ENCODE measurements at regions not wholly inside any gene's neighbourhood (a gene's known extent, or its start where the extent isn't known, plus 50 kb on each side); places are given as distances from the start of the nearest gene placed in this dataset.

GRCh38 chr6:11908436-11909105, 103.5 kb upstream of the HIVEP1 start:
- no peak for DNase-seq
- H3K27ac ChIP-seq, result no peak overlapping the region
- no peaks in the 10 kb centered on the region for H3K36me3 ChIP-seq
- no peaks in the 10 kb centered on the region for H3K4me1 ChIP-seq
- H3K27me3 ChIP-seq, result no peaks in the 10 kb centered on the region
- intact Hi-C loops (cut with DNase I; ENCODE audit: low total_unique reads), result no loop called here
- TF ChIP-seq CTCF (IDR thresholded peaks at IDR 0.05), result no peak
- no peak overlapping the region for H3K4me3 ChIP-seq
- no peaks in the 10 kb centered on the region for H3K9me3 ChIP-seq

GRCh38 chr6:11903645-11904044, 108.5 kb upstream of the HIVEP1 start:
- Histone ChIP-seq H3K4me3 (no peak overlapping the region), H3K4me1 (no peaks in the 10 kb centered on the region), H3K27ac (no peak overlapping the region), H3K9me3 (no peaks in the 10 kb centered on the region), H3K36me3 (no peaks in the 10 kb centered on the region), H3K27me3 (no peaks in the 10 kb centered on the region)
- TF ChIP-seq CTCF (IDR thresholded peaks at IDR 0.05), result no peak
- no peak for DNase-seq
- intact Hi-C loops (cut with DNase I; ENCODE audit: low total_unique reads), result no loop called here

- H3K27ac ChIP-seq, result no peak overlapping the region
- DNase-seq, result no peak
- H3K9me3 ChIP-seq, result no peaks in the 10 kb centered on the region
- no peaks in the 10 kb centered on the region for H3K4me1 ChIP-seq
- no peak overlapping the region for H3K4me3 ChIP-seq
- H3K36me3 ChIP-seq, result no peaks in the 10 kb centered on the region
- intact Hi-C loops (cut with DNase I; ENCODE audit: low total_unique reads), result no loop called here
- no peaks in the 10 kb centered on the region for H3K27me3 ChIP-seq
- TF ChIP-seq CTCF (IDR thresholded peaks at IDR 0.05), result no peak
Measured at GRCh38 chr6:11902527-11902926, 109.6 kb upstream of the HIVEP1 start.

DNA sequence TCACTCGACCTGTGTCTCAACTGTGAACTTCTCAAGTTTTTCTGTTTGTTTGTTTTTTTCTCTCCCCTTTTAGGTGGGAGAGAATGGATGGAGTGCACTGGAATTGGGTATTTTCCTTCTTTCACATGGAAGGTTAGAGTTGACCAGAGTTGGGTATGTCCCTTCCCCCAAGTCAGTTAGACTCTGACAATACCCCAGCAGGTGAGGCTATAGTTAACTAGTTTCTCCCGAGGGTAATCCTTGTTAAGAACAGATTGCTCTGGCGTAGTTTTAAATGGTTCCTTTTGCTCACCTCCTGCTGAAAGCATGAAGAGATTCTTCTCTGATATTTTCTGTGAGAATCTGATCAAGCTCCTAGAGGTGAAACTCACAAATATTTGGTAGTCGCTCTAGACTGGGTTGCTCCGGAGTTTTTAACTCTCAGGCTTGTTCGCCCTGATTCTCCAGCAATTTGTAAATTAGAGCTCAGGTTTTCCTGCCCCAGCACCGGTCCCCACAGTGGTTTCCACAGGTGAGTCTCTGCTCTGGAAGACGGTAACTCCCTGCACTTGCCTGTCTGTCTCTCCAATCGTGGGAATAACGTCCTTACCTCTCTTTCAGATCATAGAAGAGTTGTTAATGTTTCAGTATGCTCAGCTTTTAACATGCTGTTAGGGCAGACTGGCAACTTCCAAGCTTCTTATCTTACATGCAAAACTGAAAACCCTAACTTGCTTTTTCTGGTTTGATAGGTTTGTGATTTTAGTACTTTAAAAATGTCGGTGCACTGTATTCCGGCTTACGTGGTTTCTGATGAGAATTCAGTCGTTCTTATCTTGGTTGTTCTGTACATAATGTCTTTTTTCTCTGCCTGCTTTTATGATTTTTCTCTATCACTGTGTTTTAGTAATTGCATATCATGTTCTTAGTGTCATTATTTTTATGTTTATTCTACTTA, 111.2 kb upstream of the HIVEP1 start:
- Histone ChIP-seq H3K27me3 (no peaks in the 10 kb centered on the region), H3K4me3 (no peak overlapping the region), H3K27ac (no peak overlapping the region), H3K9me3 (no peaks in the 10 kb centered on the region), H3K4me1 (no peaks in the 10 kb centered on the region), H3K36me3 (no peaks in the 10 kb centered on the region)
- intact Hi-C loops (cut with DNase I; ENCODE audit: low total_unique reads), result no loop called here
- no peak for TF ChIP-seq CTCF (IDR thresholded peaks at IDR 0.05)
- no peak for DNase-seq

DNA sequence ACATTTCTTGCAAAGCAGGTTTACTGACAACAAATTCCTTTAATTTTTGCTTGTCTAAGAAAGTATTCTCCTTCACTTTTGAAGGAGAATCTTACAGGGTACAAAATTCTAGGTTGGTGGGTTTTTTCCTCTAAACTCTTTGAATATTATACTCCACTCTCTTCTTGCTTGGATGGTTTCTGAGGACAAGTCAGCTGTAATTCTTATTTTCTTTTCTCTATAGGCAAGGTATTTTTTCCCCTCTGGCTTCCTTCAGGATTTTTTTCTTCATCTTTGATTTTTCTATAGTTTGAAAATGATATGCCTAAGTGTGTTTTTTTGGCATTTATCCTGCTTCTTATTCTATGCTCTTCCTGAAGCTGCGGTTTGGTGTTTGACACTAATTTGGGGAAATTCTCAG, 112.5 kb upstream of the HIVEP1 start:
- Histone ChIP-seq H3K4me1 (no peaks in the 10 kb centered on the region), H3K36me3 (no peaks in the 10 kb centered on the region), H3K27ac (no peak overlapping the region), H3K27me3 (no peaks in the 10 kb centered on the region), H3K9me3 (no peaks in the 10 kb centered on the region), H3K4me3 (no peak overlapping the region)
- no peak for TF ChIP-seq CTCF (IDR thresholded peaks at IDR 0.05)
- DNase-seq, result no peak
- intact Hi-C loops (cut with DNase I; ENCODE audit: low total_unique reads), result no loop called here
